GM19463 (cell line): ENCODE measurements at regions not wholly inside any gene's neighbourhood (a gene's known extent, or its start where the extent isn't known, plus 50 kb on each side); places are given as distances from the start of the nearest gene placed in this dataset.

Source experiments
- ATAC-seq: cut with Tn5 transposase; IDR thresholded peaks from one replicate; pipeline ENCODE4 v1.9.1; 2021; ENCODE audit warnings: mild to moderate bottlenecking, moderate library complexity; ENCODE audit not compliant: unreplicated experiment

DNA sequence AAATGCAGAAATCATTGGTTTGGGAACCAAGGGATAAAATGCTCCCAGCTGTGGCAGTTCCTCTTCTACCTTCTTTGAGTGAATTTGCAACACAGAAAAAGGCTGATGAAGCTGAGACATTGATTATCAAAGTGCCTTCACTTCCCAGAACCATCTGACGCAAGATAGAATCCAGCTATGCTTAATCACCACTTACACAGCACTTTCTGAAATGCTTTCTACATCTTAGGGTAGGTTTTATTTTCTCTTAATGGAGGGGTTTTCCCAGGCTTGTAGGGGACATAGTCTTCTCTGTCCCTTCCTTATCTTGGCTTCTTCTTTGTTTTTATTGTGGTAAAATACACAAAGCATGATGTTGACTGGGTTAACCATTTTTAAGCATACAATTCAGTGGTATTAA is 332.6 kb upstream of the ZNF32 start:
- ATAC-seq, result no peak

DNA sequence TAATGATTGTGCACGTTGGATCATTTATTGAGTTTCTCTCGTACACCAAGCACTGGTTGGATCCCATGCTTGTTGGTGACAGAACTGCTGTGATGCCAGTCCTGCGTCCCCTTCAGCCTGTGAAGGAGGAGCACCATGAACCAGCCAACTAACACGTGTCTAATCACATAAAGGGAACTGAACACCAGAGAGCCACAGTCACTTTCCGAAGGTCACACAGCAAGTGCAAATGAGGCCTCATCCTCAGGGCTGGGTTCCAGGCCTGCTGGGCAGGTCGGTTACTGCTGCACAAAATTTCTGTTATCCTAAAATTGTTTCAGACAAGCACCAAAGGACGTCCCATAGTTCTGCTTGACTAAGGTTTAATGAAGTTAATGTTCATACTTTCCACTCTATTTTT is 332.0 kb upstream of the ZNF32 start:
- ATAC-seq, result no peak

DNA sequence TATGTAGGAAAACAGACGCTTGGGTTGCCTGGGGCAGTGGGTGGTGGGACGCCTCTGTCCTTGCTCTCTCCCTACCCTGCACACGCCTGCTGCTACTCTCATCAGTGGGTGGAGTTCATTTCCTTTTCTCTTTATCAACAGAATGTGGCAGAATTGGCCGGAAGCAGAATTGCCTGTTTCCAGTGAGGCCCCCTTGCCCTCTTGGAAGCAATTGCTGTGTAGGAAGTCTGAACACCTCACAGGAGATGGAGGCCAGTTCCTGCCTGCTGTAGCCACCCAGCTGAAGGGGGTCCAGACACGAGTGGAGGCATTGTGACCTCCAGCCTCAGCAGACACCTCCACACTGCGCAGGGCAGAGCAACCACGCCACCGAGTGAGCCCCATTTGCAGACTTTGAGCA is 331.6 kb upstream of the ZNF32 start:
- ATAC-seq, result no peak

DNA sequence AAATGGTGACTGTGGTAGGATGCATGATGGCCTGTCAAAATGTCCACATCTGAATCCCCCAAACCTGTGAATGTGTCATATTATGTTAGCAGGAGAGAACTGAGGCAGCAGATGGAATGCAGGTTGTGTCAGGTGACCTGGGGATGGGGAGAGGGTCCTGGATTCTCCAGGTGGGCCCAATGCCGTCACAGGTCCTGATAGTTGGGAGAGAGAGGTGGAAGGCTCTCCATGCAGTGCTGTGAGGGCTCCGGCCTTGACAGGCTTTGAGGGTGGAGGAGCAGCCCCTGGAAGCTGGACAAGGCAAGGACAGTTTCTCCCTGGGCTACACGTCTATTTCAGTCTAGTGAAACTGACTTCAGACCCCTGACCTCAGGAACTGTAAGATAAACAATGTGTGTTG is 330.9 kb upstream of the ZNF32 start:
- no peak for ATAC-seq

DNA sequence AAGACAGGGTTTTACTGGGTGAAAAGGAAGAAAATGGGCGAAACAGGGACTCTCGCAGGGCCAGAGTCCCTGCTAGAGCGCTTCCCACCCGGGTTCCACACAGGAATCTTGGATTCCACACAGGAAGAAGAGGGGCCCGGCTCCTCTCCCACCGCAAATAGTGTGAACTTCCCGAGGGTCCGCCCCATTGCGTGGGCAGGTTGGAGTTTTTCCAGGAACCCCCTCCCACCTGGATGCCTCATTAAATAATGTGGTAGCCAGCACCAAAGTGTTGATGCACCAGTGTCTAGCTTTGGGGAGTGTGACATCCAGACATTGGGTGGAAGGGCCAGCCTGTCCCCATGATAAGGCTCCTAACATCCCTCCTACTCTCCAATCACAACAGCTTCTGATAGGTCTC is 330.3 kb upstream of the ZNF32 start:
- ATAC-seq, result no peak

DNA sequence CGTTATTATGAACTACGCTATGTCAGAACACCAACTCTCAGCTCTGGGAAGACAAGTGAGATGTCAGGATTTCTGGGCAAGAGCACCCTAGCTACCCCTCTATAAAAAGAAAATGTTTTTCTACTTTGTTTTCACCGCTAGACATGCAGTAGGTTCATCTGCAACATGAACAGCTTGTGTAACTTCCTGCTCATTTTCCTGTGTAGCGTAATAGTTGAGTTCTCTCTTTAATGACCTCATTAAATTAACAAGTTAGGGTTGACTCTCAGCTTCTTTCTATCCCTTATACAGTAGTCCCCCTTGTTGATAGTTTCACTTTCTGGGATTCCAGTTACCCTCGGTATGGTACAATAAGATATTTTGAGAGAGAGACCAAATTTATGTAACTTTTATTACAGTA is 329.4 kb upstream of the ZNF32 start:
- no peak for ATAC-seq

DNA sequence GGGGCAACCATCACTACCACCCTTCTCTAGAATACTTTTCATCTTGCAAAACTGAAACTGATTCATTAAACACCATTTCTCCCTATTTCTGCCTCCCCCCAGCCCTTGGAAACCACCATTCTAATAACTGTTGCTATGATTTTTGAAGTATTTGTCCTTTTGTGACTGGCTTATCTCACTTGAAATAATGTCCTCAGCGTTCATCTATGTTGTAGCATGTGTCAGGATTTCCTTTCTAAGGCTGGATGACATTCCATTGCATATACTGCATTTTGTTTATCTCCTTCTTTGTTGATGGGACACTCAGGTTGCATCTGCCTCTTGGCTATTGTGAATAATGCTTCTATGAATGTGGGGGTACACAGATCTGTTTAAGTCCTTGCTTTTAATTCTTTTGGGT is 327.6 kb upstream of the ZNF32 start:
- no peak for ATAC-seq

DNA sequence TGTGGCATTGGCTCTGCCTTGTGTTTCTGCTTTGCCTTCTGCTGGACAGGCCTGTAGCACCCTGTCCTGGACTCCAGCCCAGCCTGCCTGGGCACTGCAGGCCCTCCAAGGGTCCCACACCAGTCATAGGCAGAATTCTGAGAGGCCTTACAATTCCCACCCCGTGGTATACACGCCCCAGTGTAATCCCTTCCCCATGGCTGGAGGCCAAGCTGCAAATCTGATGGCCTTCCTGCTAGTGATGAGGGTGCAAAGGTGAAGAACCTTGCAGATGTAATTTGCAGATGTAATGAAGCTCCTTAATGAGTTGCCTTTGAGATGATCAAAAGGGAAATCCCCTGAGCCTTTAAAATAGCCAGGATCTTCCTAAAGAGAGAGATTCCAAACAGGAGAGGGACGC is 325.1 kb upstream of the ZNF32 start:
- ATAC-seq, result no peak

DNA sequence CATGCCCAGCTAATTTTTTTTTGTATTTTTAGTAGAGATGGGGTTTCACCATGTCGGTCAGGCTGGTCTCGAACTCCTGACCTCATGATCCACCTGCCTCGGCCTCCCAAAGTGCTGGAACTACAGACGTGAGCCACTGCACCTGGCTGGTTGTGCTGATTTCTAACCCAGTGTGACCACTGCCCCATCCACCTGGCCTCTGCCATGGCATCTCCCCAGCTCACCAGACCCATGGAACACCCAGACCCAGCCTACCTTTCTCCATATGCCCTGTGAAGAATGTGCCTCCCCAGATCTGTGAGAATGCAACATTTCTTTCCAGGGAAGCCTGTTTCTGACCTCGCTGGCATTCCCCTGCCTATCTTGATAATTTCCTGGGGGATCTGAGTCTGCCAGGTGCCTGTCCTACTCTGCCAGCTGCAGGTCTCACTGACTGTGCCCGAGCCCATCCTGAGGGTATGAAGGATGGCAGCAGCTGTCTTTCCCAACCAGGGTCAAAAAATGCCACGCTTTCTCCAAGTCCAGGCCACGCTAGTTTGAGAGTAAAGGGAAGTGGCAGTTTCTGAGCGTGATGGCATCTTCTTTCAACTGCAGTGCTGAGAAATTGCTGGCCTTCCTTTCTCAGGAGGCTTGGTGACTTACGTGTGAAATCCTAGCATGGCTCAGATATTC is 324.4 kb upstream of the ZNF32 start:
- ATAC-seq, result no peak

DNA sequence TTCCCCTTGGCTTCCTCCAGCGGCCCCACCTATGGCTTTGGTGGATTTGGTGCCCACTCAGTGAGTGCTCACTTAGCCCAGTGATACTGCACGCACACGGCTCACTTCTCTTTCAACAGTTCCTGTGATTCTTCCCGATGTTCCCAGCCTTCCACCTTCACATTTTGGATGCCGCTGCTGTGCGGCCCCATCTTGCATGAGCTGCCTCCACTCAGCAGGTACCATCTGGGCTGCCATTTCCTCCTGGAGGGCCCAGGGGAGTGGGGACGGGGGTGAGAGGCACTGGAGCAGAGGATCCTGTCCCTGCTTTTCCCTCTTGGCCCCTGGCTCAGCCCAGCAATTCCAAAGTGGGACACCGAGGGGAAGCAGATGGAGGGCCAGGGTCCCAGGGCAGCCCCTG is 323.3 kb upstream of the ZNF32 start:
- ATAC-seq, result no peak

DNA sequence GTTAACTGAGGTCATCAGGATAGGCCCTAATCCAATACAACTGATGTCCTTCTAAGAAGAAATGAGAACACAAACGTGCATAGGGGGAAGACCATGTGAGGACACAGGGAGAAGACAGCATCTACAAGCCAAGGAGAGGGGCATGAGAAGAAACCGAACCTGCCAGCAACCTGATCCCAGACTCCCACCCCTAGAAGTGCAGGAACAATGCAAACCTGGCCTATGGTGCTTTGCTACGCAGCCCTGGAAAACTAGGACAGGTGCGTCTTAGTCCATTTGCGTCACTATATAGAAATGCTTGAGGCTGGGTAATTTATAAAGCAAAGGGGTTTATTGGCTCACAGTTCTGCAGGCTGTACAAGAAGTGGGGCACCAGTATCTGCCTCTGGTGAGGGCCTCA is 322.6 kb upstream of the ZNF32 start:
- ATAC-seq, result no peak

DNA sequence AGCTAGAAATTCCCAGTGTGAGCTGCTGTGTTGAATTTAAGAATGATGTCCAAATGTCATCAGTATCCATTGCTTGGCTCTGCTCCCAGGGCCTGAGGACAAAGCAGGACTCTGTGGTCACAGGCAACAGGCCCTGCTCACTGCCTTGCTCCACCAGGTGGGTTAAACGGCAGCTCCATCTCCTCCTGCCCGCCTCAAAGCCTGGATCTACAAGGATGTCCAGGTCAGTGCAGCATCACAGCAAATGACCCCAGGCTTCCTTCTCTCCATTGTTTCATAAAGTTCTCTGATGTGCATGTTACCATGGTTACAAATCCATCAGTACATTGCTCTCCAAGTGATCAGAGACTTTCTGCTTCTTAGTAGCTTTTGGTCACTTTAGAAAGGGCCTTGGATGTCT is 322.0 kb upstream of the ZNF32 start:
- ATAC-seq, result no peak

DNA sequence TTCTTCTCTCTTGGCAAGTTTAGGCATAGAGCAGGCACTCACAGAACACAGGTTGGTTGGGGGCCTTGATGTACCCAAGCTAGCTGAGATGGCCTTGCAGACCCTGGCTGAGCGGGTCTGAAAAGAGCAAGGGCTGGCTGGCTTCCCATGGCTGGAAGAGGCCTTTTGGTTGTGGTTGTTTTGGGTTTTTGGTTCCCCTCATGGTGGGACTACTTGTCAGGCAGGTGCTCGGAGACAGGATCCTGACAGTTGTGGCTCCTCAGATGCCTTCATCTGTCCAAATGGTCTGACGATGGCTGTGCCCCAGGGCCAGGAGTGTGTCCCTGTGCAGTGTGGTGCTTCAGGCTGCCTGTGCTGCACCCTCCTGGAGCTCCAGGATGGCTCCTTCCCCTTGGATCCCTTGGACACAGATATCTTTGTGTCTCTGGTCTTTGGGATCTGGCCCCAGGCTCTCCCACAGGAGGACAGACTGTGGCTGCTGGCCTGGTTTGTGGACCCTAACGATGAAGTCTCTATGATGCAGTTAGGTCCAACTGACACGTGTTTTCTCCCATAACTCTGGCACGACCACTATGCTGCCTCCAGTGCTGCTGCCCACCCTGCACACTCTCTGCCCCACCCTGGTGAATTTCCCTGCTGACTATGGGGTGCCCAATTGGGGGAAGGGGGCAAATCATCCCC is 321.5 kb upstream of the ZNF32 start:
- ATAC-seq, result no peak

DNA sequence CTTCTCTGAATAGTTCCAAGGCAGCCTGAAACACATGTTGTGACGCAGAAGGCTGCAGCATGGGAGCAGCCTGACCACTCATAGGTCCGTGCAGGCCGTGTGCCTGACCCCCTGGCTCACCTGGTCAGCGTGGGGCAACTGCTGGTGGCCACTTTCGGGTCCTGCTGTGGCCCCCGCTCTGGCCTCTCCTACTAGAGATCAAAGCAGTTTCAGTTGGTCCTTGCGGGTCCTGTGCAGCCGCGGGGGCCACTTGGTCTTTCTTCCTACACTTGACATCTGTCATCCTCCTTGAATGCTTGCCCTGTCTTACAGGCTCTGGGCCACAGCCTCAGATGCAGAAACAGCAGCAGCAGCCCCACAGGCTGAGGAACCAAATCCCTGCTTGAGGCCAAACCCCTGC is 320.8 kb upstream of the ZNF32 start:
- ATAC-seq, result no peak

DNA sequence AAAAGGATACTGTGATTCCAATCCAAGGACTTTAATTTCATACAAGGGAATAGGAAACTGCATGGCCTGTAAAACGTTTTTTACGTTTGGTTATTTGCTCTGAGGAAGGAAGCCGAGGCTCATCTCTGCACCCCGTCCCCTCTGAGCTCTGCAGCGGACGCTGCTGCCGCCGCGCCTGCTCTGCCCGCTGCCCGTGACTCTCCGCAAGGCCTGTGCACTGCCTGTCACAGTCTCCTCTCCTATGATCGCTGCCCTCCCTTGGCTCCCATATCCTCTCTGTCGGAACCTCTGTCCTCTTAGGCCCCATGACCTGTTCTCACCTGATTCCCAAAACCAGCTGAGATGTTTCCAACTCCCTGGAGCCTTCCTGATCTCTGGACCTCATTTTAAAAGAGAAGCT is 320.3 kb upstream of the ZNF32 start:
- no peak for ATAC-seq

DNA sequence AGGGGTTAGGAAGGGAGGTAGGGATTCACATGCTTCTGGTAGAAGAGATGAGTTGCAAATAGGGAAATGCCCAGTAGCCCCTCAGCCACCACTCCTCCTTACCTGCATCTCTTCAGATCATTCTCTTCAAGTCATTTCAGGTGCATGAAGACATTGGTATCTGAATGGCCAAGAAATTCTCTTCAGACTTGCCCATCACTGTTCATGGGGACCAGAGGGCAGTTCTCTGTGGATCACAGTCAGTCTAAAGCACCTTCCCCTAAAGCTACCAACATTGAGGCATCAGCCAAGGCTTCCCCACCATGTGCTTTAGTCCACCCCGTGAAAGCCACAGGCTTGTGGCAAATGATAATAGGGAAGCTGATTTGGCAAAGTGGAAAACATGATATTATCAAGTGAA is 319.4 kb upstream of the ZNF32 start:
- no peak for ATAC-seq

DNA sequence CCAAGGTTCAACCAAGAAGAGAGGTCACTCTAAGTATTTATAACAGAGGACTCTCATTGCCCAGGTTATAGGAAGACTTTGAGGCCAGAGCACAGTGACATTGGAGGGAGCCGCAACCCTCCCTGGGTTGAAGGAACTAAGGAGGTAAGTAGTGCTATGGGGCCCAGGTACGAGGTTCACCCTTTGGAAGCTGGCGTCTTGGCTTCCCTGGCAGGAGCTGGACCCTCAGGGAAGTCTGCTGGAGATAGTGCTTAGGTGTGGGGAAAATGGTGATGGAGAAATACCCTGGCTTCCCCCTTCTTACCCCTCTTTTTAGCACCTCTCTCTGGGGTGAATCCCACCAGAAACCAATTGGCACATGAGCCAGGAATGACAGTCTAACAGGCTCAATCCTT is 317.9 kb upstream of the ZNF32 start:
- ATAC-seq, result no peak

DNA sequence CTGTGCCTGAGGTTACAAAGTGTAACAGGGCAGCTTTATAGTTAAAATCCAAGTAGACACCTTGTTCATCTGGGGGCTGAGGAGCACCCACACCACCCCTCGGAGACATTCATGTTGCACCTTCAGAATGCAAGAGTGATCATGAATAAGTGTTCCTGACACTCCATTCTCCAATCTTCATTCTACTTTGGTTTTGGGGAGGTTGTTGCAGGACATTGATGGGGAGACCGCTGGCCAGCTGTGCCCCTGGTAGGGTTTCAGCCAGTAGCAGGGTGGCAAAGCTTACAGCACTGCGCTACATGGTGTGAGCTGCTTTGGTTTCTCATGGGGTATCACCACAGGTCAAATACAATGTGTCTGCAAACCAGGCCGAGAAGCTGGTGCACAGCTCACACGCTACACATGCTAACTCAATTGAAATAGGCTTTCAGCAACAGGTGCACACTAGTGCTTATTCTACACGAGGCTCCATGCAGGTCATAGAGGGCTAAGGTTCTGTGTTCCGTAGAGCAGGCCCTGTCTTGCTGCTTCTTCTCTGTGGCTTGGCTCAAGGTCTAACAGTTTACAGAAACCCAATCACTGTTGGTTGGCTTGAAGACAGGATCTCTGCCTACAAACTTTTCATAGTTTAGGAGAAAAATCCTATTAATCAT is 317.4 kb upstream of the ZNF32 start:
- no peak for ATAC-seq

DNA sequence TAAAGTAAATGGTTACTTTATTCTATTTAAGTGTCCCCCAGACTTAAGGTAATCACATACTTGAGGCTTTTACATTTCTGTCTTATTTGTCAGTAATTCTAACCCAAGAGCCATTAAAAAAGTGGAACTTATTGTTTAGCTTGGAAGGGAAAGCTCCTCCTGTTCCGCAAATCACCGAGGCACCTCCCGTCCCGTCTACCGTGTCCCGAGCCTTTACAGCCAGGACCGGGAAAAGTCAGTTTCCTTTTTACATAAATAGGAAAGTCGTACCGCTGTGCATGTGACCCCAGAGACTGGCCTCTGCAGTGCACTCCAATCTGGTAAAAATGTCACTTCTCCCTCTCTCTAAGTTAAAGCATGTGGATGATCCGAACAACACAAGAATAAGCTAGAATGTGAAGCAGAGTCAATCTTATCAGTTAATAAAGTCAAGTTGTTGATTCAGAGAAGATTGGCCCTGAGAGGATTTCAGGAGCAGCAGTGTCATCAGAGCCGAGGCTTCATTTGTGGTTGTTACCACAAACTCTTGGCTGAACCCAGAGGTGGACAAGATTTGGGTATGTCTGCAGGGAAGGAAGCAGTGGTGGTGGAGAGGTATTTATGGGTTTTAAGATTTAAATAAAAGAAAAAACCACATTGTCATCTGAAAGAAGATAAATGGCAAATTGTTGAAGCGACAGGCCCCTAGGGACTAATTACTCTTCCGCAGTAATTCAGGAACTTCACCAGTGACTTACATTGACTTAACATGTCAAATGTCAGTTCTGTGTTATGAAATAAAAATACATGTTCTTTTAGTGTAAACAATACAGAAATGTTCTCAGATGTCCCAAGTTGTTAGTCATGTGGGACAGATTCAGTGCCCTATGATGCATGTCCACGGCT is 316.6 kb upstream of the ZNF32 start:
- peak; percentile 54 for ATAC-seq

DNA sequence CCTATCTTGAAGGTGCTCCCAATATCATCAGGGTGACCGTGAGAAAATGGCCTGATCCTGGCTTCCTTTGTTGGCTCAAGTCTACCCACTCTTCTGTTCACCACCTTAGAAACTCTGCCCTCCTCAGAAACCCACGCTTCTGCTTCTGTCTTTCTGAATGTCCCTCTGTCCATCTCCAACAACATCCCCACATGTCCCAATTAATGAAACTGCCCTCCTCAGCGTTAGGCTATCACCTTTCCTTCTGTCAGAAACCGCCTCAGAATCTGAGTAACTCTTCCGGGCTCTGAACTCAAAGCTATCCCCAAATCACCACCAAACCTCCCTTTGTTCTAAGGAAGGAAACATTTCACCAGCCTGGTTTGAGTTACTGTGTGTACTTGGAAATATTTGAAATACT is 315.8 kb upstream of the ZNF32 start:
- no peak for ATAC-seq

DNA sequence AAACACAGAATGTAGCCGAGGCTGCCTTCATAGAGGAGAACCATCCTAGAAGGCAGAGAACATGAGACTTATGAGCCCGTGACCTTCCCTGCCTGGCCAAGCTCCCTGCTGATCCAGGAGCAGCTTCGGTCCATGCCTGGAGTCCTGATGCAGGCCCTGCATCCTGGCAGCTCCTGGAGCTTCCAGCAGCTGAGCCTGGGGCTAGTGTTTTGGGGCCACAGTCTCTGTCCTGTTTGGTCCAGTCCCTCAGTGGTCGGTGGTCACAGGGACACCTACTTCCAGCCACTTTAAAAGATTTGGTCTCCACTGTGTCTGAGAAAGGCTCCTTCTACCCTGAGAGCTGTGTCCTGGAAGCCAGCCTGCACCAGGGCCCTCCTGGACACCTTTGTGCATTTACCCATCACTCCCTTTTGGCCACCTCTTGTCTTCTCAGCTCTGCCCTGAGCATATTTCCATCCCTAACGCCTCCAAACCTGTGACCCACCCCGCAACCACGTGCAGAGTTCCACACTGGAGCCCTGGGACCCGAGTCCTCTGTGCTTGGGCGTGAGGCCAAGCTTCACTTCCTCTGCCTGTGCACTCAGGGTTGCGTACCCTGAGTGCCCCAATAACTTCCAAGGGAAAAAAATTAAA is 315.2 kb upstream of the ZNF32 start:
- no peak for ATAC-seq
